ENCODE measurements at regions not wholly inside any gene's neighbourhood (a gene's known extent, or its start where the extent isn't known, plus 50 kb on each side); places are given as distances from the start of the nearest gene placed in this dataset.
A peak's percentile ranks its signal among the peaks of the same experiment; 100 is the strongest.

GRCh38 chr5:74480201-74480600 is 160.3 kb downstream of the ENC1 start:
- Histone ChIP-seq H3K9me3 (ENCODE audit: low read depth) (no peaks in the 10 kb centered on the region), H3K36me3 (no peaks in the 10 kb centered on the region), H3K4me3 (no peak overlapping the region), H3K27me3 (no peaks in the 10 kb centered on the region), H3K27ac (no peak overlapping the region), H3K4me1 (ENCODE audit: low read depth) (no peaks in the 10 kb centered on the region)
- DNase-seq (ENCODE audit: low read depth in 1 of 2, low spot score in 1 of 2) = peak in 1 of 2 donors; percentile 5
- no peak for TF ChIP-seq CTCF (IDR thresholded peaks at IDR 0.05; ENCODE audit: low read depth, low read length)

GRCh38 chr5:74478328-74478727 is 162.2 kb downstream of the ENC1 start:
- DNase-seq (ENCODE audit: low read depth in 1 of 2, low spot score in 1 of 2) = no peak
- Histone ChIP-seq H3K36me3 (no peaks in the 10 kb centered on the region), H3K27ac (no peak overlapping the region), H3K4me1 (ENCODE audit: low read depth) (no peaks in the 10 kb centered on the region), H3K9me3 (ENCODE audit: low read depth) (no peaks in the 10 kb centered on the region), H3K27me3 (no peaks in the 10 kb centered on the region), H3K4me3 (no peak overlapping the region)
- TF ChIP-seq CTCF (IDR thresholded peaks at IDR 0.05; ENCODE audit: low read depth, low read length) = no peak

DNA sequence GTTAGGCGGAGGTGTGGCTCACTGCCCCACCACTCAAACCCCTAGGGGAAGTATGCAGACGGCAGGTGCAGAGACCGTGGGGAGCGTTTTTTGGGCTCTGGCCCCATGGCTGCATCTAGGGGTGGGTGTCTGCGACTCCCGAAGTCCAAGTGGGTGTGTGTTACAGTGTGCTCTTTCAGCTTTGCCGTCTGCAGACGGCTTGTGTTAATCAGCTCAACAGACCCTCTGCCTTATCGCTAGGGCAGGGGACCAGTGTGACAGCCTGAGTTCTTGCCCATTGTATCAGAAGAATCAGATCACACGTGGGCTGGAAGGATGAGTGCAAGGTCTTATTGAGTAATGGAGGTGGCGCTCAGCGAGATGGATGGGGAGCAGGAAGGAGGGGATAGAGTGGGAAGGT is 162.8 kb downstream of the ENC1 start:
- Histone ChIP-seq H3K36me3 (no peaks in the 10 kb centered on the region), H3K4me1 (ENCODE audit: low read depth) (no peaks in the 10 kb centered on the region)
- TF ChIP-seq CTCF (IDR thresholded peaks at IDR 0.05; ENCODE audit: low read depth, low read length) = no peak

GRCh38 chr5:74476819-74477453 is 163.6 kb downstream of the ENC1 start:
- H3K9me3 ChIP-seq (ENCODE audit: low read depth) = no peaks in the 10 kb centered on the region
- H3K27ac ChIP-seq = no peak overlapping the region
- no peaks in the 10 kb centered on the region for H3K36me3 ChIP-seq
- no peak for DNase-seq (ENCODE audit: low read depth in 1 of 2, low spot score in 1 of 2)
- no peaks in the 10 kb centered on the region for H3K27me3 ChIP-seq
- no peak overlapping the region for H3K4me3 ChIP-seq
- no peak for TF ChIP-seq CTCF (IDR thresholded peaks at IDR 0.05; ENCODE audit: low read depth, low read length)
- H3K4me1 ChIP-seq (ENCODE audit: low read depth) = no peaks in the 10 kb centered on the region

More for the DNA sequence above, 162.8 kb downstream of the ENC1 start:
- Histone ChIP-seq H3K27ac (no peak overlapping the region), H3K27me3 (no peaks in the 10 kb centered on the region), H3K4me3 (no peak overlapping the region), H3K9me3 (ENCODE audit: low read depth) (no peaks in the 10 kb centered on the region)
- DNase-seq (ENCODE audit: low read depth in 1 of 2, low spot score in 1 of 2) = no peak

GRCh38 chr5:74476046-74476818 is 164.3 kb downstream of the ENC1 start:
- no peak for TF ChIP-seq CTCF (IDR thresholded peaks at IDR 0.05; ENCODE audit: low read depth, low read length)
- Histone ChIP-seq H3K9me3 (ENCODE audit: low read depth) (no peaks in the 10 kb centered on the region), H3K36me3 (no peaks in the 10 kb centered on the region), H3K4me3 (no peak overlapping the region), H3K4me1 (ENCODE audit: low read depth) (no peaks in the 10 kb centered on the region), H3K27me3 (no peaks in the 10 kb centered on the region), H3K27ac (no peak overlapping the region)
- no peak for DNase-seq (ENCODE audit: low read depth in 1 of 2, low spot score in 1 of 2)

All from cardiac muscle cell (in vitro differentiated cells and primary cell).